GM10266 (cell line): ENCODE measurements at regions not wholly inside any gene's neighbourhood (a gene's known extent, or its start where the extent isn't known, plus 50 kb on each side); places are given as distances from the start of the nearest gene placed in this dataset.

Source experiments
- DNase-seq: peaks from one replicate; pipeline ENCODE4 v3.0.0; 2012; ENCODE audit errors: extremely low spot score
- CTCF ChIP-seq: IDR thresholded peaks from 2 replicates; pipeline ENCODE4 v1.5.1; 2012; ENCODE audit warnings: mild to moderate bottlenecking, low read depth; ENCODE audit not compliant: control insufficient read depth, insufficient read depth; ENCODE audit errors: missing control alignments

GRCh38 chr5:7317751-7318150 lies 78.2 kb upstream of the ADCY2 start:
- TF ChIP-seq CTCF = no peak
- DNase-seq = no peak

- DNase-seq = no peak
- TF ChIP-seq CTCF = no peak
Observed at GRCh38 chr5:7320701-7321301, 75.1 kb upstream of the ADCY2 start.

GRCh38 chr5:7321724-7322123 lies 74.2 kb upstream of the ADCY2 start:
- DNase-seq = no peak
- no peak for TF ChIP-seq CTCF

- no peak for TF ChIP-seq CTCF
- no peak for DNase-seq
Observed at GRCh38 chr5:7324919-7325318, 71.0 kb upstream of the ADCY2 start.

- TF ChIP-seq CTCF = no peak
- DNase-seq = no peak
Observed at GRCh38 chr5:7325975-7326913, 69.7 kb upstream of the ADCY2 start.

- DNase-seq = no peak
- no peak for TF ChIP-seq CTCF
Observed at GRCh38 chr5:7329141-7329540, 66.8 kb upstream of the ADCY2 start.

- TF ChIP-seq CTCF = no peak
- DNase-seq = no peak
Observed at GRCh38 chr5:7329712-7330111, 66.2 kb upstream of the ADCY2 start.
